22Rv1 (cell line): ENCODE measurements at regions not wholly inside any gene's neighbourhood (a gene's known extent, or its start where the extent isn't known, plus 50 kb on each side); places are given as distances from the start of the nearest gene placed in this dataset.

Experiments
- ZFX ChIP-seq: fragments of 450-650 bp; IDR thresholded peaks from 2 replicates; pipeline ENCODE4 v1.6.1; 2017; ENCODE audit warnings: antibody characterized with exemption, borderline replicate concordance
- TF ChIP-seq, protein P1 (sequence below): fragments of 450-650 bp; IDR thresholded peaks from 2 replicates; pipeline ENCODE4 v1.5.1; 2017; ENCODE audit warnings: mild to moderate bottlenecking

DNA sequence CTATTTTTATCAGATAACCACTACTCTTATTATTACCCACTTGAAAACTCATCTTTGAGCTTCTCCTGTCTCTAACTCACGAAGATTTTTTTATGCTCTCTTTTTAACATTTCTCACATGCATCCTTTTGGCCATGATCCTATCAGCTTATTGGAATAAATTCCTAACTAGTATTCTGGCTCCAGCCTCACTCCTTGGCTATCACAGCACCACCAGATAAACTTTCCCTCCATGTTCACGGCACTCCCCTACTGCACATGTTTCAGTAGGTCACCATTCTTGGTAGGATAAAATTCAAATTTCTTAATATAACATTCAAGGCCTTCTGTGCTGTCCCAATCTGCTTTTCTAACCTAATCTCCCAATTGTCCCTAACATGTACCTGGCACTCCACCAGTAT lies 186.6 kb upstream of the UBASH3B start:
- TF ChIP-seq, protein P1, sequence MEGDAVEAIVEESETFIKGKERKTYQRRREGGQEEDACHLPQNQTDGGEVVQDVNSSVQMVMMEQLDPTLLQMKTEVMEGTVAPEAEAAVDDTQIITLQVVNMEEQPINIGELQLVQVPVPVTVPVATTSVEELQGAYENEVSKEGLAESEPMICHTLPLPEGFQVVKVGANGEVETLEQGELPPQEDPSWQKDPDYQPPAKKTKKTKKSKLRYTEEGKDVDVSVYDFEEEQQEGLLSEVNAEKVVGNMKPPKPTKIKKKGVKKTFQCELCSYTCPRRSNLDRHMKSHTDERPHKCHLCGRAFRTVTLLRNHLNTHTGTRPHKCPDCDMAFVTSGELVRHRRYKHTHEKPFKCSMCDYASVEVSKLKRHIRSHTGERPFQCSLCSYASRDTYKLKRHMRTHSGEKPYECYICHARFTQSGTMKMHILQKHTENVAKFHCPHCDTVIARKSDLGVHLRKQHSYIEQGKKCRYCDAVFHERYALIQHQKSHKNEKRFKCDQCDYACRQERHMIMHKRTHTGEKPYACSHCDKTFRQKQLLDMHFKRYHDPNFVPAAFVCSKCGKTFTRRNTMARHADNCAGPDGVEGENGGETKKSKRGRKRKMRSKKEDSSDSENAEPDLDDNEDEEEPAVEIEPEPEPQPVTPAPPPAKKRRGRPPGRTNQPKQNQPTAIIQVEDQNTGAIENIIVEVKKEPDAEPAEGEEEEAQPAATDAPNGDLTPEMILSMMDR, result no peak
- TF ChIP-seq ZFX, result no peak
